H9 (cell line): ENCODE measurements at regions not wholly inside any gene's neighbourhood (a gene's known extent, or its start where the extent isn't known, plus 50 kb on each side); places are given as distances from the start of the nearest gene placed in this dataset.

Source experiments
- DNase-seq: peaks from one replicate; pipeline ENCODE4 v3.0.0-alpha.2; 2017
- H2AFZ ChIP-seq: one replicate; pipeline ENCODE4 v1.6.1; 2013; ENCODE audit warnings: mild to moderate bottlenecking, low read length, control low read depth, moderate library complexity
- H2AK5ac ChIP-seq: 2 replicates; pipeline ENCODE4 v1.6.1; 2013; ENCODE audit warnings: low read length, control low read depth, mixed read lengths; ENCODE audit not compliant: insufficient read length
- H2BK120ac ChIP-seq: one replicate; pipeline ENCODE4 v1.6.1; 2013; ENCODE audit warnings: low read depth, mild to moderate bottlenecking, low read length, control low read depth, inconsistent platforms; ENCODE audit not compliant: poor library complexity, severe bottlenecking
- H2BK12ac ChIP-seq: 2 replicates; pipeline ENCODE4 v1.6.1; 2013; ENCODE audit warnings: low read length, control low read depth, mixed read lengths, low read depth; ENCODE audit not compliant: insufficient read length
- H2BK15ac ChIP-seq: 2 replicates; pipeline ENCODE4 v1.6.1; 2013; ENCODE audit warnings: low read depth, low read length, control low read depth
- H2BK20ac ChIP-seq: one replicate; pipeline ENCODE4 v1.6.1; 2013; ENCODE audit warnings: low read depth, mild to moderate bottlenecking, low read length, control low read depth, inconsistent platforms; ENCODE audit not compliant: poor library complexity, severe bottlenecking
- H2BK5ac ChIP-seq: 2 replicates; pipeline ENCODE4 v1.6.1; 2013; ENCODE audit warnings: low read length, control low read depth, mixed read lengths; ENCODE audit not compliant: insufficient read length
- H3K14ac ChIP-seq: 2 replicates; pipeline ENCODE4 v1.6.1; 2013; ENCODE audit warnings: low read length, control low read depth; ENCODE audit not compliant: insufficient read depth
- H3K18ac ChIP-seq: 2 replicates; pipeline ENCODE4 v1.6.1; 2013; ENCODE audit warnings: low read depth, mild to moderate bottlenecking, mixed read lengths, low read length, control low read depth; ENCODE audit not compliant: insufficient read length
- H3K23ac ChIP-seq: 2 replicates; pipeline ENCODE4 v1.6.1; 2013; ENCODE audit warnings: low read length, control low read depth, mixed read lengths, low read depth; ENCODE audit not compliant: insufficient read length
- H3K23me2 ChIP-seq: 2 replicates; pipeline ENCODE4 v1.6.1; 2013; ENCODE audit warnings: low read depth, mild to moderate bottlenecking, mixed read lengths, low read length, control low read depth; ENCODE audit not compliant: insufficient read length, poor library complexity, severe bottlenecking
- H3K27ac ChIP-seq: 2 replicates; pipeline ENCODE4 v1.5.1; 2013; ENCODE audit warnings: low read length, control low read depth, mixed read lengths, low read depth; ENCODE audit not compliant: insufficient read length
- H3K27me3 ChIP-seq: 2 replicates; pipeline ENCODE4 v1.6.1; 2013; ENCODE audit warnings: low read length, control low read depth, inconsistent platforms; ENCODE audit not compliant: insufficient read depth
- H3K4ac ChIP-seq: 2 replicates; pipeline ENCODE4 v1.6.1; 2013; ENCODE audit warnings: low read depth, mild to moderate bottlenecking, control low read depth, inconsistent platforms, low read length, moderate library complexity
- H3K4me1 ChIP-seq: 2 replicates; pipeline ENCODE4 v1.6.1; 2013; ENCODE audit warnings: low read length, control low read depth, inconsistent platforms; ENCODE audit not compliant: insufficient read depth
- H3K4me2 ChIP-seq: 2 replicates; pipeline ENCODE4 v1.6.1; 2013; ENCODE audit warnings: low read length, control low read depth, mixed read lengths; ENCODE audit not compliant: insufficient read length, insufficient read depth
- H3K56ac ChIP-seq: 2 replicates; pipeline ENCODE4 v1.6.1; 2013; ENCODE audit warnings: low read depth, mild to moderate bottlenecking, mixed read lengths, low read length, control low read depth; ENCODE audit not compliant: insufficient read length
- H3K79me1 ChIP-seq: 2 replicates; pipeline ENCODE4 v1.6.1; 2013; ENCODE audit warnings: low read depth, mild to moderate bottlenecking, moderate library complexity, low read length, control low read depth, inconsistent platforms; ENCODE audit not compliant: insufficient read depth, poor library complexity, severe bottlenecking
- H3K79me2 ChIP-seq: 2 replicates; pipeline ENCODE4 v1.6.1; 2013; ENCODE audit warnings: low read length, control low read depth, inconsistent platforms; ENCODE audit not compliant: insufficient read depth
- H3K9ac ChIP-seq: 2 replicates; pipeline ENCODE4 v1.6.1; 2013; ENCODE audit warnings: low read length, control low read depth, mixed read lengths; ENCODE audit not compliant: insufficient read length; ENCODE audit errors: extremely low read depth
- H3K9me3 ChIP-seq: one replicate; pipeline ENCODE4 v1.6.1; 2013; ENCODE audit warnings: low read depth, low read length, inconsistent platforms; ENCODE audit not compliant: control insufficient read depth
- H3T11ph ChIP-seq: one replicate; pipeline ENCODE4 v1.6.1; 2013; ENCODE audit warnings: mild to moderate bottlenecking, low read length, control low read depth, inconsistent platforms
- H4K20me1 ChIP-seq: one replicate; pipeline ENCODE4 v1.6.1; 2013; ENCODE audit not compliant: control insufficient read depth, insufficient read length, insufficient read depth
- H4K5ac ChIP-seq: 2 replicates; pipeline ENCODE4 v1.6.1; 2013; ENCODE audit warnings: low read depth, mild to moderate bottlenecking, mixed read lengths, low read length, control low read depth; ENCODE audit not compliant: insufficient read length
- H4K8ac ChIP-seq: replicated peaks from 2 replicates; pipeline ENCODE4 v1.6.1; 2013; ENCODE audit warnings: low read length, control low read depth, mixed read lengths, low read depth; ENCODE audit not compliant: insufficient read length
- H4K91ac ChIP-seq: 2 replicates; pipeline ENCODE4 v1.6.1; 2013; ENCODE audit warnings: low read depth, mild to moderate bottlenecking, moderate library complexity, mixed read lengths, low read length, control low read depth; ENCODE audit not compliant: insufficient read length
- H3K27ac Mint-ChIP-seq, 3 experiments: 2 replicates in 2 of 3; 3 replicates in 1 of 3; pipeline ENCODE4 v1.8.0; 2020 to 2021; ENCODE audit warnings: mixed read lengths in 3 of 3, mild to moderate bottlenecking in 1 of 3, moderate library complexity in 1 of 3
- H3K27me3 Mint-ChIP-seq: 2 replicates; pipeline ENCODE4 v1.8.0; 2021; ENCODE audit warnings: low read depth, mild to moderate bottlenecking, moderate library complexity, mixed read lengths
- H3K36me3 Mint-ChIP-seq, 3 experiments: 2 replicates in 2 of 3; 3 replicates in 1 of 3; pipeline ENCODE4 v1.8.0; 2020 to 2021; ENCODE audit warnings: low read depth in 3 of 3, mixed read lengths in 3 of 3; ENCODE audit not compliant: insufficient read depth in 1 of 3
- H3K4me1 Mint-ChIP-seq, 2 experiments: 2 replicates each; pipeline ENCODE4 v1.8.0; 2020; ENCODE audit warnings: mixed read lengths in 2 of 2
- H3K4me3 Mint-ChIP-seq, 2 experiments: 2 replicates in 1 of 2; 3 replicates in 1 of 2; pipeline ENCODE4 v1.8.0; 2020 to 2021; ENCODE audit warnings: mild to moderate bottlenecking in 2 of 2, mixed read lengths in 2 of 2, moderate library complexity in 1 of 2
- H3K9me3 Mint-ChIP-seq, 2 experiments: 2 replicates in 1 of 2; 3 replicates in 1 of 2; pipeline ENCODE4 v1.8.0; 2020; ENCODE audit warnings: mild to moderate bottlenecking in 2 of 2, mixed read lengths in 2 of 2, moderate library complexity in 1 of 2
- CTCF ChIP-seq: fragments of 200-600 bp; sonication (generic); conservative IDR thresholded peaks from 3 replicates; pipeline ENCODE4 v1.8.0; 2021; ENCODE audit warnings: antibody characterized with exemption, mild to moderate bottlenecking
- WGBS: extraction: QIAGEN DNeasy Blood & Tissue Kit; methylation state at CpG from one replicate; pipeline ENCODE4 v1.1.7; 2013; ENCODE audit warnings: missing lambda C conversion rate, low lambda C conversion rate, mixed read lengths; ENCODE audit not compliant: insufficient read length; ENCODE audit errors: extremely low coverage; 5-methylcytosine and 5-hydroxymethylcytosine counted together

DNA sequence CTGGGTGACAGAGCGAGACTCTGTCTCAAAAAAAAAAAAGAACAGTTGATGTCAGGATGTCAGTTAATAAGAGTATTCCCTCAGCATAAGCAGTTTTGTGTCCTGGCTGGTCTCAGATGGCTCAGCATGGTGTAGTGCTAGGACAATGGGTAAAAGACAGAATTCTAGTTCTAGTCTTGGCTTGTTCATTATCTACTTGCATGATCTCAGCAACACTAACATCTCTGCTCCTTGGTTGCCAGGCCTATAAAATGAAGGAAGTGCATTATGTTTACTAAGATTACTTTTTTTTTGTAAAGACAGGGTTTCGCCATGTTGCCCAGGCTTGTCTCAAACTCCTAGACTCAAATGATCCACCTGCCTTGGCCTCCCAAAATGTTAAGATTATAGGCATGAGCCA, 84.3 kb upstream of the SP8 start:
- Histone ChIP-seq H3K4me1 (no peaks in the 10 kb centered on the region), H3K23me2 (no peaks in the 10 kb centered on the region), H2BK12ac (no peak overlapping the region), H3K27me3 (no peaks in the 10 kb centered on the region), H3T11ph (no peak overlapping the region), H3K79me2 (no peaks in the 10 kb centered on the region), H4K8ac (no peak overlapping the region), H4K5ac (no peak overlapping the region), H2AK5ac (no peak overlapping the region), H3K9ac (no peak overlapping the region), H2BK5ac (no peak overlapping the region), H3K79me1 (no peaks in the 10 kb centered on the region), H2AFZ (no peak overlapping the region), H3K14ac (no peak overlapping the region), H3K56ac (no peak overlapping the region), H2BK20ac (no peak overlapping the region), H3K4ac (no peak overlapping the region), H2BK15ac (no peak overlapping the region), H4K91ac (no peak overlapping the region), H2BK120ac (no peak overlapping the region), H3K4me2 (no peak overlapping the region), H3K18ac (no peak overlapping the region), H3K27ac (no peak overlapping the region), H3K9me3 (no peaks in the 10 kb centered on the region), H4K20me1 (no peaks in the 10 kb centered on the region), H3K23ac (no peak overlapping the region)
- no peak for TF ChIP-seq CTCF
- Mint-ChIP-seq H3K4me1 (peaks cover 4 to 7% of the 10 kb centered on the region in 2 experiments; a peak in 3 of 4 replicates), H3K27ac (no peak overlapping the region), H3K27me3 (no peaks in the 10 kb centered on the region), H3K36me3 (no peaks in the 10 kb centered on the region; a peak in 1 of 7 replicates), H3K9me3 (no peaks in the 10 kb centered on the region; a peak in 2 of 5 replicates), H3K4me3 (no peak overlapping the region)
- DNase-seq, result no peak
- WGBS, result no CpG with 5 or more reads among the region's 2 CpGs
